Testis (tissue), 2 donors: ENCODE measurements at regions not wholly inside any gene's neighbourhood (a gene's known extent, or its start where the extent isn't known, plus 50 kb on each side); places are given as distances from the start of the nearest gene placed in this dataset.
"Not testable (repeated sequence)": the region's sequence is repeated elsewhere in the genome, so short reads cannot be mapped to it uniquely, and the experiment has no call there.

Experiments used
- DNase-seq: peaks from one replicate; pipeline ENCODE4 v3.0.0-alpha.2; 2019
- H3K27ac ChIP-seq, 2 donors: fragments of 200-600 bp; sonication (generic); one replicate each; pipeline ENCODE4 v1.5.1; 2019
- H3K27me3 ChIP-seq: fragments of 200-600 bp; sonication (generic); one replicate; pipeline ENCODE4 v1.5.1; 2019
- H3K36me3 ChIP-seq: fragments of 200-600 bp; sonication (generic); one replicate; pipeline ENCODE4 v1.5.1; 2017; ENCODE audit warnings: low read depth; ENCODE audit errors: missing control alignments
- H3K4me1 ChIP-seq: fragments of 200-600 bp; sonication (generic); one replicate; pipeline ENCODE4 v1.5.1; 2019
- H3K4me3 ChIP-seq, 2 donors: fragments of 200-600 bp; sonication (generic); one replicate each; pipeline ENCODE4 v1.5.1; 2017 to 2019
- H3K9me3 ChIP-seq: fragments of 200-600 bp; sonication (generic); one replicate; pipeline ENCODE4 v1.5.1; 2017
- POLR2A ChIP-seq: fragments of 450-650 bp; IDR thresholded peaks from one replicate; pipeline ENCODE4 v1.6.1; 2017; ENCODE audit warnings: antibody characterized with exemption, mild to moderate bottlenecking, moderate library complexity
- WGBS, 2 donors: methylation state at CpG; one replicate each; pipeline ENCODE4 v1.1.5; 2018; 5-methylcytosine and 5-hydroxymethylcytosine counted together
- intact Hi-C: fragments of 100-400 bp; cut with DNase I; formaldehyde crosslinking; loops from one replicate; pipeline ENCODE4 v1.15.1; 2023; ENCODE audit warnings: low total_unique reads
- TF ChIP-seq, protein P1 (sequence below), 3 experiments: fragments of 450-650 bp in 2 of 3; fragments of 200-600 bp in 1 of 3; sonication (generic) in 1 of 3; IDR thresholded peaks; one replicate each; pipeline ENCODE4 v1.5.1; 2016 to 2019; ENCODE audit warnings: antibody characterized with exemption in 3 of 3, mild to moderate bottlenecking in 2 of 3, moderate library complexity in 1 of 3

DNA sequence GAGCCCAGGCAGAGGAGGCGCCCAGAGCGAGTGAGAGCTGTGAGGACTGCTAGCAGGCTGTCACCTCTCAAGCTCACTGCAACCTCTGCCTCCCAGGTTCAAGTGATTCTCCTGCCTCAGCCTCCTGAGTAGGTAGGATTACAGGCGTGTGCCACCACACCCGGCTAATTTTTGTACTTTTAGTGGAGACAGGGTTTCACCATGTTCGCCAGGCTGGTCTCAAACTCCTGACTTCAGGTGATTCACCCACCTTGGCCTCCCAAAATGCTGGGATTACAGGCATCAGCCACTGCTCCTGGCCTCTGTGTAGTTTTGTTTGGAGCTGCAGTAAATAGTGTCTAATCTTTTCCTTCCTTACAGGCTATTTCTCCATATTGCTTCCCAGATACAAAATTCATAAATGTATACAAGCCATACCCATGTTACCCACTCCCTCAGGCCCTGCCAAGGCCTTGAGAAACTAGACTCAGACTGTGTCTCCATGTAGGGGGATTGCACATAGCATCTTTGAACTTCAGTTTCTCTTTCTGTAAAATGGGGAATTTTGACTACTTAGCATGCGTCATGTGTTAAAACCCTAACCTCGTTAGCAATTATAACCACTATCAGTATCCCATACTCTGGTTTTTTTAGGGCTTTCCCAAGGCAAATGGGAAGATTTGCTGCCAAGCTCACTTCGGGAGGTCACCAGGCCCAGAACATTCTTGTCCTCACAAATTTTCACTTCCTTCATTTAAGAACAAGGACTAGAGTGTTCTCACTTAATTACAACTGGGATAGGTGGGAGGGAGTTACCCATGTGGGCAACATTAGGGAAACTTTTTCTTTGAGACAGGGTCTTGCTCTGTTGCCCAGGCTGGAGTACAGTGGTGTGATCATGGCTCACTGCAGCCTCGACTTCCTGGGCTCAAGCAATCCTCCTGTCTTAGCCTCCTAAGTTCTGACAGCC lies 67.3 kb upstream of the DDR1 start:
- Histone ChIP-seq H3K27ac (peak overlapping the region in 1 of 2 donors; percentile 54), H3K36me3 (no peaks in the 10 kb centered on the region), H3K9me3 (no peaks in the 10 kb centered on the region), H3K27me3 (no peaks in the 10 kb centered on the region), H3K4me1 (peaks cover 20% of the 10 kb centered on the region), H3K4me3 (no peak overlapping the region)
- no peak for DNase-seq
- intact Hi-C loops, result no loop called here
- WGBS, 2 donors, result 65 to 66% methylated on average over 5 to 9 of the region's 9 CpGs
- TF ChIP-seq, protein P1, sequence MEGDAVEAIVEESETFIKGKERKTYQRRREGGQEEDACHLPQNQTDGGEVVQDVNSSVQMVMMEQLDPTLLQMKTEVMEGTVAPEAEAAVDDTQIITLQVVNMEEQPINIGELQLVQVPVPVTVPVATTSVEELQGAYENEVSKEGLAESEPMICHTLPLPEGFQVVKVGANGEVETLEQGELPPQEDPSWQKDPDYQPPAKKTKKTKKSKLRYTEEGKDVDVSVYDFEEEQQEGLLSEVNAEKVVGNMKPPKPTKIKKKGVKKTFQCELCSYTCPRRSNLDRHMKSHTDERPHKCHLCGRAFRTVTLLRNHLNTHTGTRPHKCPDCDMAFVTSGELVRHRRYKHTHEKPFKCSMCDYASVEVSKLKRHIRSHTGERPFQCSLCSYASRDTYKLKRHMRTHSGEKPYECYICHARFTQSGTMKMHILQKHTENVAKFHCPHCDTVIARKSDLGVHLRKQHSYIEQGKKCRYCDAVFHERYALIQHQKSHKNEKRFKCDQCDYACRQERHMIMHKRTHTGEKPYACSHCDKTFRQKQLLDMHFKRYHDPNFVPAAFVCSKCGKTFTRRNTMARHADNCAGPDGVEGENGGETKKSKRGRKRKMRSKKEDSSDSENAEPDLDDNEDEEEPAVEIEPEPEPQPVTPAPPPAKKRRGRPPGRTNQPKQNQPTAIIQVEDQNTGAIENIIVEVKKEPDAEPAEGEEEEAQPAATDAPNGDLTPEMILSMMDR (IDR thresholded peaks at IDR 0.05), result no peak
- no peak for TF ChIP-seq POLR2A

DNA sequence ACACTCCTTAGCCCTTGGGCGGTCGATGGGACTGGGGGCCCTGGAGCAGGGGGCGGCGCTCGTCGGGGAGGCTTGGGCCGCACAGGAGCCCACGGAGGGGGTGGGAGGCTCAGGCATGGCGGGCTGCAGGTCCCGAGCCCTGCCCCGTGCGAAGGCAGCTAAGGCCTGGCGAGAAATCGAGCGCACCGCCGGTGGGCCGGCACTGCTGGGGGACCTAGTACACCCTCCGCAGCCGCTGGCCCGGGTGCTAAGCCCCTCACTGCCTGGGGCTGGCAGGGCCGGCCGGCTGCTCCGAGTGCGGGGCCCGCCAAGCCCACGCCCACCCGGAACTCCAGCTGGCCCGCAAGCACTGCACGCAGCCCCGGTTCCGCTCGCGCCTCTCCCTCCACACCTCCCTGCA lies 68.0 kb upstream of the DDR1 start:
- H3K9me3 ChIP-seq, H3K36me3 ChIP-seq, H3K27ac ChIP-seq, H3K4me3 ChIP-seq, H3K27me3 ChIP-seq, DNase-seq, intact Hi-C loops: not testable (repeated sequence)
- H3K4me1 ChIP-seq, result peaks cover 20% of the 10 kb centered on the region
- WGBS, 2 donors, result 77 to 100% methylated on average over 1 to 24 of the region's 34 CpGs

DNA sequence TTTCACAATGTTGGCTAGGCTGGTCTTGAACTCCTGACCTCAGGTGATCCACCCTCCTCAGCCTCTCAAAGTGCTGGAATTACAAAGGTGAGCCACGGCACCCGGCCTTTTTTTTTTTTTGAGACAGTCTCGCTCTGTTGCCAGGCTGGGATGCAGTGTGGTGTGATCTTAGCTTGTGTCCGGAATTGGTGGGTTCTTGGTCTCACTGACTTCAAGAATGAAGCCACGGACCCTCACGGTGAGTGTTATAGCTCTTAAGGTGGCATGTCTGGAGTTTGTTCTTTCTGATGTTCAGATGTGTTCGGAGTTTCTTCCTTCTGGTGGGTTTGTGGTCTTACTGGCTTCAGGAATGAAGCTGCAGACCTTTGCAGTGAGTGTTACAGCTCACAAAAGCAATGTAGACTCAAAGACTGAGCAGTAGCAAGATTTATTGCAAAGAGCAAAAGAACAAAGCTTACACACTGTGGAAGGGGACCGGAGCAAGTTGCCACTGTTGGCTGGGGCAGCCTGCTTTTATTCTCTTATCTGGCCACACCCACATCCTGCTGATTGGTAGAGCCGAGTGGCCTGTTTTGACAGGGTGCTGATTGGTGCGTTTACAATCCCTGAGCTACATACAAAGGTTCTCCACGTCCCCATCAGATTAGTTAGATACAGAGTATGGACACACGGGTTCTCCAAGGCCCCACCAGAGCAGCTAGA lies 69.1 kb upstream of the DDR1 start:
- 69 to 77% methylated on average over 12 of the region's 12 CpGs for WGBS, 2 donors
- peaks cover 20% of the 10 kb centered on the region for H3K4me1 ChIP-seq
- H3K27me3 ChIP-seq, H3K9me3 ChIP-seq, H3K36me3 ChIP-seq, H3K4me3 ChIP-seq, H3K27ac ChIP-seq, intact Hi-C loops: not testable (repeated sequence)
- DNase-seq, result peak; percentile 45

DNA sequence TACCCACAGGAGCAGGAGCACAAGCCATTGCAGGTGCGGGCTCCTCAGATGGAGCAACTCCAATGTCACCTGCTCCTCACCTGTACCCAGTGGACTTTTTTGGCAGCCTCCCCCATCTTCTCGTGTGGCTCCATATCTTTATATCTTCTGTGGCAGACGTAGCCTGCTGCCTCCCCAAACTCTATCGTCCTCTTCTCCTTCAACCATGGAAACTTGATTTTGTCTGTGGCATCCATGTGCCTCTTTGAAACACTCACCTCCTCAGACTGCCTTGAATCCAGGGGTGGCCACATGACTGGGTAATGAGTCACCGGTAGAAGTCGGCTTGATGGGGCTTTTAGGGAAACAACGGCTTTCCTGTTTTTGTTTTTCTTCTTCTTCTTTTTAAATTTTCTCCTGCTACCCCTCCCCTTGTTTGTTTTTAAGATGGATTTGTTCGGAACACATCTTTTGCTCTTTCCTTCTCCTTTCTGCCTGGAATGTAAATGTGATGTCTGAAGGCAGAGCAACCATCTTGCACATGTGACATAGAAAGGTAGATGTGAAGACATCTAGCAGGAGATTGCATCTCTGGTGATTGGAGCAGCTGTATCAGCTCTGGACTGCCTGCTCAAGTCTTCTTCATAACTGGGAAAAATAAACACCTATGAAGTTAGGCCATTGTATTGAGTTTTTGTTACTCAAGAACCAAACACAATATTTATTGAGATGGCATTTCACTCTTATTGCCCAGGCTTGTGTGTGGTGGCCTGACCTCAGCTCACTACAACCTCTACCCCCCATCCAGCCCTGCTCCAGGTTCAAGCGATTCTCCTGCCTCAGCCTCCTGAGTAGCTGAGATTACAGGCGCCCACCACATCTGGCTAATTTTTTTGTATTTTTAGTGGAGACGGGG lies 69.9 kb upstream of the DDR1 start:
- peak overlapping the region in 1 of 2 donors; percentile 31 for H3K27ac ChIP-seq
- intact Hi-C loops, result no loop called here

DNA sequence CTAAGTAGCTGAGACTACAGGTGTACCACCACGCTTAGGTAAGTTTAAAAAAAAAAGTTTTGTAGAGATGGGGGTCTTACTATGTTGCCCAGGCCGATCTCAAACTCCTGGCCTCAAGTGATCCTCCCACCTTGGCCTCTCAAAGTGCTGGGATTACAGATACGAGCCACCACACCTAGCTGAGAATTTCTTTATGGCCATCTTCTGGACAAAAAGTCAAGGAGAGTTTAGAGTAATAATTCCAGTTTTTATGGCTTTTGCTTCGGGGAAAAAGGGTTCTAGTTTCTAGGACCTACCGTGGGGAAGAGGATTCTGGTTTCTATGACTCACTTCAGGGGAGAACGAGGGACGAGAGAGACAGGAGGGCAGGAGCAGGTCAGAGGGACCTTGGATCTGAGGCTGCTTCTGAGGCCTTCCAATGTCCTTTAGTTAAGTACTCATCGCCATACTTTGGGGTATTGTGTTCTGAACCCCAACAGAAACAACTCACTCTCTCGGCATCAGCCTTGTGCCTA lies 69.3 kb upstream of the IER3 start:
- H3K9me3 ChIP-seq, result no peaks in the 10 kb centered on the region

More for the DNA sequence above, 69.9 kb upstream of the DDR1 start:
- Histone ChIP-seq H3K27me3 (no peaks in the 10 kb centered on the region), H3K4me3 (no peak overlapping the region), H3K4me1 (peaks cover 20% of the 10 kb centered on the region), H3K36me3 (no peaks in the 10 kb centered on the region), H3K9me3 (no peaks in the 10 kb centered on the region)
- DNase-seq, result peak; percentile 44
- WGBS, 2 donors, result 62 to 69% methylated on average over 11 of the region's 11 CpGs
- no peak for TF ChIP-seq POLR2A
- TF ChIP-seq, protein P1 (IDR thresholded peaks at IDR 0.05), result no peak

More for the DNA sequence above, 69.3 kb upstream of the IER3 start:
- Histone ChIP-seq H3K36me3 (no peaks in the 10 kb centered on the region), H3K4me3 (no peak overlapping the region), H3K4me1 (peaks cover 20% of the 10 kb centered on the region), H3K27ac (peak overlapping the region; percentile 31 to 74), H3K27me3 (no peaks in the 10 kb centered on the region)
- TF ChIP-seq, protein P1 (IDR thresholded peaks at IDR 0.05), result no peak
- no peak for TF ChIP-seq POLR2A
- intact Hi-C loops, result no loop called here
- DNase-seq, result no peak
- WGBS, 2 donors, result 72 to 78% methylated on average over 9 of the region's 9 CpGs
